ENCODE measurements at regions not wholly inside any gene's neighbourhood (a gene's known extent, or its start where the extent isn't known, plus 50 kb on each side); places are given as distances from the start of the nearest gene placed in this dataset.

DNA sequence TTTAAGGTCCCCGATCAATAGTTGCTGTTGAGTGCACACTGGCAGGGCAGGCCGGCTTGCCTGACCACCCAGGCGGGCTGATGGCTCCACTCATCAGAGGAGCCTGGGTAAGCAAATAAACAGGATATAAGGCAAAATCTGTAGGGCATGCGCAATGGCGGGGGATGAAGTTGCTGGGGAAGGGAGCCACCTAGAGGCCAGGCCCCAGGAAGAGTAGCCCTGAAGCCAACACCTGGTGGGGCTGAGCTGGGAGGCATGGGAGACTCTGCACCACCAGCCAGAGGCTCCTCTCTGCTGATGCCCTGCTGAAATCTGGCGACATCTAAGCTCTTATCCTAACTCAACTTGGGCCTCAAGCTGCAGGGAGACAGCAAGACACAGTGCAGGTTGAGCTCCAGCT lies 324.3 kb downstream of the ZNF536 start:
- TF ChIP-seq TAF1 (IDR thresholded peaks at IDR 0.05; ENCODE audit: low read depth, low read length): no peak
- no peak for TF ChIP-seq POLR2AphosphoS5 (IDR thresholded peaks at IDR 0.05; ENCODE audit: low read depth, low read length)
- TF ChIP-seq POLR2A (IDR thresholded peaks at IDR 0.05; ENCODE audit: low read depth, low read length): no peak
- TF ChIP-seq SPI1 (IDR thresholded peaks at IDR 0.05; ENCODE audit: low read depth, low read length): no peak
- no peak for TF ChIP-seq PAX5 (IDR thresholded peaks at IDR 0.05; ENCODE audit: insufficient read depth, low read length, severe bottlenecking)
- TF ChIP-seq POU2F2 (IDR thresholded peaks at IDR 0.05; ENCODE audit: low read depth, low read length): no peak
